GM12892 (cell line): ENCODE measurements at regions not wholly inside any gene's neighbourhood (a gene's known extent, or its start where the extent isn't known, plus 50 kb on each side); places are given as distances from the start of the nearest gene placed in this dataset.

ENCODE experiments used
- POLR2A ChIP-seq: IDR thresholded peaks from 2 replicates; pipeline ENCODE4 v1.6.1; 2011; ENCODE audit warnings: low read depth, low read length, control low read depth
- POLR2AphosphoS5 ChIP-seq: IDR thresholded peaks from 2 replicates; pipeline ENCODE4 v1.6.1; 2011; ENCODE audit warnings: low read depth, low read length, control low read depth
- TAF1 ChIP-seq: IDR thresholded peaks from 2 replicates; pipeline ENCODE4 v1.6.1; 2011; ENCODE audit warnings: low read depth, mild to moderate bottlenecking, control low read depth, low read length, borderline replicate concordance

DNA sequence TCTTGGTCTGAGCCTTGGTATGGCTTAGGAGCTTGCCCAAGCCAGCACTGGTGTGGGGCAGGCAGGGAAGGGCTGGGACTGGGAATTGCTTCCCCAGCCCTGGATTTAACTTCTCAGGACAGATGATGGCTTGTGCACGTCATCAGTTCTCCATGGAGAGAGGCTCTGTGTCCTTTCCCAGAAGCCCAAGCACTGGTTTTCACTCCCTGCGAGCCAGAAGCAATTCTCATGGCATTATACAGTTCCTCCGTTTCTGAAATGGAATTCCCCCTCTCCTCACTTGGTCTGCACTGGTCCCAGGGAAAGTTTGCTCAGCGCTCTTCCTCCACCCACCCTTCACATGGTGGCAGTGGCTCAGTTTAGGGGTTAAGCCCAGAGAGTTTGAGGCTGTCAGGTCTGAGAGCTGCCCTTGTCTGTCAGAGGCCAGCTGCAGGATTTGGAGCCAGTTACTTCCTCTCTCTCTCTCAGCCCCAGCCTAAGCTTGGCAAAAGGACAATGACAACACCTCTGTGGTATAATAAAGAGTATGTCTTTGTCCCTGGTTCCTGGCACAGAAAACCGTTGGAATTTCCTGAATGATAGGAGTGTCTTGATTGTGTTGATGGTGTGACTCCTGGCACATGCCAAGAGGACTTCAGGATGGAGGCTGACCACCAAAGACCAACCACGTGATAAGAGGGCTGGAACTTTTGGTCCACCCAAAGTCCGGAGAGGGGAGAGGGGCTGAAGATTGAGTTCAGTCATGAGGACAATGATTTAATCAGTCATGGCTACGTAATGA lies 219.6 kb upstream of the TNRC6C start:
- TF ChIP-seq POLR2A (no peak), TAF1 (no peak), POLR2AphosphoS5 (no peak)
